Activated naive CD4-positive, alpha-beta T cell treated with anti-CD3 and anti-CD28 coated beads for 36 hours (primary cell): ENCODE measurements at regions not wholly inside any gene's neighbourhood (a gene's known extent, or its start where the extent isn't known, plus 50 kb on each side); places are given as distances from the start of the nearest gene placed in this dataset.
"Not testable (repeated sequence)": the region's sequence is repeated elsewhere in the genome, so short reads cannot be mapped to it uniquely, and the experiment has no call there.

ENCODE experiments used
- CTCF ChIA-PET: fragments of 350-600 bp; sonication (Branson Sonifier 250); formaldehyde crosslinking; loops from one replicate; lab custom pipeline; 2021; ENCODE audit warnings: antibody characterized with exemption; lab: Charles Lee
- DNase-seq: peaks from one replicate; pipeline ENCODE4 v3.0.0-alpha.2; 2020
- H3K27ac Mint-ChIP-seq: one replicate; pipeline ENCODE4 v1.8.0; 2021; ENCODE audit warnings: mild to moderate bottlenecking, mixed read lengths
- H3K27me3 Mint-ChIP-seq: one replicate; pipeline ENCODE4 v1.8.0; 2021; ENCODE audit warnings: low read depth, mixed read lengths
- H3K36me3 Mint-ChIP-seq: one replicate; pipeline ENCODE4 v1.8.0; 2021; ENCODE audit warnings: low read depth, mixed read lengths
- H3K4me1 Mint-ChIP-seq: one replicate; pipeline ENCODE4 v1.8.0; 2021; ENCODE audit warnings: low read depth, mixed read lengths
- H3K4me3 Mint-ChIP-seq: one replicate; pipeline ENCODE4 v1.8.0; 2021; ENCODE audit warnings: mild to moderate bottlenecking, moderate library complexity, mixed read lengths
- H3K9me3 Mint-ChIP-seq: one replicate; pipeline ENCODE4 v1.8.0; 2021; ENCODE audit warnings: mixed read lengths
- intact Hi-C: fragments of 100-400 bp; cut with micrococcal nuclease; formaldehyde crosslinking; loops from one replicate; pipeline ENCODE4 v1.15.1; 2023

DNA sequence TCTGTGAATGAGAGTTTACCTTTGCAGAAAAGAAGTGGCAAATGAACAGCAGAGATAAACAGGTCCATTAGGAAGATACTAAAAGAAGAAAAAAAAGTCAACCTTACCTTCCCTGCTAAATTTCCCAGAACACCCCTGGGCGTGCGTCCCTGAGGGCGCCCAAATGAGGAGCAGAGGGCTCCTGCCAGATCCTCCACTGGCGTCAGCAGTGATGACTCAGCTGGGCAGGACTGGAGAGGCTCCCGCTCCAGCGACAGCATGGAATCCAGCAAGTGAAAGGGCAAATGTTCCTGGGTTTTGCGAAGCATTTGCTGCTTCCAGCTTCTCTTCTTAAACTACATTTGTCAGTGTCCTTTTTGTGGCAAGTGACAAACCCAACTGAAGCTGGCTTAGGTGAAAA, 314.4 kb downstream of the ADGRD1 start:
- CTCF ChIA-PET, DNase-seq, H3K36me3 Mint-ChIP-seq: not testable (repeated sequence)

DNA sequence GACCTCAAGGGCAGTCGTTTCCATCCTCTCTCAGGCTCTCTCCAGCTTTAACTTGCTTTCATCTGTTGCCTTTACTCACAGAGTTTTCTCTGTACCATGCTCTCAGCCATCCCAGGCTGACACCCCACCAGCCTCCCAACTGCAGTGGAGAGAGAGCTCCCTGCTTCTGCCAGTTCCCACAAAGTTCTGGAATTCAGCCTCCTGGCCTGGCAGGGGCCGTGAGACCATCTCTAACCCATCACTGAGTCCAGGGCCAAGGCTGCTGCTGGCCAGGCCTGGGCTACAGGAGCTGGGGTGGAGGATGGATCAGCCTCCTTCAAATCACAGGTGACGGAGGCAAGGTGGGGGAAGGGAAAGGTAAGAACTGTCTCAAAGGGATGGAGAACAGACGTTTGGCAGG, 314.9 kb downstream of the ADGRD1 start:
- H3K9me3 Mint-ChIP-seq, H3K4me1 Mint-ChIP-seq, intact Hi-C loops, H3K4me3 Mint-ChIP-seq, DNase-seq, H3K27me3 Mint-ChIP-seq, CTCF ChIA-PET, H3K36me3 Mint-ChIP-seq, H3K27ac Mint-ChIP-seq: not testable (repeated sequence)

More for the DNA sequence above, 314.4 kb downstream of the ADGRD1 start:
- intact Hi-C loops, H3K27me3 Mint-ChIP-seq, H3K4me1 Mint-ChIP-seq, H3K27ac Mint-ChIP-seq, H3K4me3 Mint-ChIP-seq, H3K9me3 Mint-ChIP-seq: not testable (repeated sequence)

DNA sequence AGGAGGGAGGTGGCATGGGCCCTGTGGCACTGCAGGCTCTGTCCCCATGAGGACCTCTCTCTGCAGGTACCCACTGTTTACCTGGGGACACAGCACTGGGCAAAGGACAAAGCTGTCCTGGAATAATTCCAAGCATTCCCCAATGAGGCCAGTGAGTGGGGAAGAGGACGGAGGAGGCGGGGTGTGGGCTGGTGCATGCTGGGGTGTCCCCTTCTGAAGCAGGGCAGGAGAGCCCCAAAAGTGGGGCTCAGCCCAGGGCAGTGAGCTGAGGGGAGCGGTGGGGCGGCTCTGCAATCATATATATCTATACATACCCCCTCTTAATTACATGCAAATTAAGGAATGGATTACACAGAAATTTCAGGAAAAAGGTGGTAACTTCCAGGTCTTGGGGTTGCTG, 315.8 kb downstream of the ADGRD1 start:
- intact Hi-C loops, result no loop called here
- H3K27ac Mint-ChIP-seq, result no peak overlapping the region
- CTCF ChIA-PET, result no interaction called here
- H3K36me3 Mint-ChIP-seq, result no peaks in the 10 kb centered on the region
- no peaks in the 10 kb centered on the region for H3K9me3 Mint-ChIP-seq
- DNase-seq, result no peak
- no peak overlapping the region for H3K4me3 Mint-ChIP-seq
- no peaks in the 10 kb centered on the region for H3K27me3 Mint-ChIP-seq
- H3K4me1 Mint-ChIP-seq, result no peaks in the 10 kb centered on the region

DNA sequence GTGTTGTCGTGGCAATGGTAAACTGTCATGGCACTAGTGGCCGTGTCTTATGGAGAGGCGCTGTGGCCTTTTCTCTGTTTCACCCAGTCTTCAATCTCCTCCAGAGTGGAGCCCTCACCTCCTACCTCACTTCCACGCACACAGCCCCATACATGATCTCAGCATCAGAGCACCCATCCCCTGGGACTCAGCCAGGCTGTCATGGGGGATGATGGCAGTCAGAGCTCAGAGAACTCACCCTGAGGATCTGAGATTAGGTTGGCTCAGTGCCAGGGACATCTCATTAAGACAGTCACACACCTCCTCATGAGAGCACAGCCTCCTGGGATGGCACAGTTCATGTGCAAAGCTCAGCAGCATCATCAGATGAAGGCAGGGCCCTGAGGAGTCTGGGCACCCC, 316.3 kb downstream of the ADGRD1 start:
- CTCF ChIA-PET, DNase-seq, H3K27me3 Mint-ChIP-seq, H3K36me3 Mint-ChIP-seq, H3K4me1 Mint-ChIP-seq, H3K27ac Mint-ChIP-seq, H3K4me3 Mint-ChIP-seq, H3K9me3 Mint-ChIP-seq, intact Hi-C loops: not testable (repeated sequence)

DNA sequence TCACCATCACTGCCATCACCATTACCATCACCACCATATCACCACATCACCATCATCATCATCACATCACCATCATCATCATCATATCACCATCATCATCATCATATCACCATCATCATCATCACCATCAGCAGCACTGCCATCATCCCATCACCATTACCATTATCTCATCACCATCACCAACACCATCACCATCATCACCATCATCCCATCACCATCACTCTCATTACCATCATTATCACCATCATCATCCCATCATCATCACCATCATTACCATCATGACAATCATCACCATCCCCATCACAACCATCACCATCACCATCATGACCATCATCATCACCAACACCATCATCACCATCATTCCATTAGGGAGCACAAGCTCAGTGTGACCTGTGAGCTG, 318.0 kb downstream of the ADGRD1 start:
- no peak overlapping the region for H3K4me3 Mint-ChIP-seq
- intact Hi-C loops, result no loop called here
- H3K27me3 Mint-ChIP-seq, result no peaks in the 10 kb centered on the region
- CTCF ChIA-PET, result no interaction called here
- no peaks in the 10 kb centered on the region for H3K4me1 Mint-ChIP-seq
- no peak overlapping the region for H3K27ac Mint-ChIP-seq
- H3K36me3 Mint-ChIP-seq, result no peaks in the 10 kb centered on the region
- no peaks in the 10 kb centered on the region for H3K9me3 Mint-ChIP-seq
- DNase-seq, result no peak

DNA sequence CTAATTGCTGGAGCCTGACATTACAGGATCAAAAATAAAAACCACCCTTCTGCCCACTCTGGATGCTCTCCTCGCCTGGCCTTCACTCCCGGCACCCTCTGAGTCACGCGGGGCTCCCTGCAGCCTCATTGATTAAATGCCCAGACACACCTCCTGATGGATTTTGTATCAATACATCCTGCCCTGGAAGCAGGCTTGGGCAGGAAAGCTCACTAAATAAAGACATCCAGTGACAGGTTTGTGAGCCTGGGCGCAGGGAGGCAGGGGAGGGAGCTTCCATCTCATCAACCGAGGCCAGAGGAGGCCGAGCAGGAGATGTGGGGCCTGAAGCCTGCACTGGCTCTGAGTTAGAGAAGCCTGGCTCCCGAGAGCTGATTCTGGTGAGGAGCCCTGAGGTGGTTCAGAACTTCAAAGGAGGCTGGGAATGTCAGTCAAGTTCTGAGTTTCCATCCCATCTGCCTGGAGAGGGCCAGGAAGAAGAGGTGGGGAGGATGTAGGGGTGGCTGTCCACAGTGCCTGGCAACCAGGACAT, 318.6 kb downstream of the ADGRD1 start:
- H3K4me3 Mint-ChIP-seq, CTCF ChIA-PET, DNase-seq, intact Hi-C loops, H3K36me3 Mint-ChIP-seq, H3K9me3 Mint-ChIP-seq, H3K27ac Mint-ChIP-seq, H3K4me1 Mint-ChIP-seq, H3K27me3 Mint-ChIP-seq: not testable (repeated sequence)

DNA sequence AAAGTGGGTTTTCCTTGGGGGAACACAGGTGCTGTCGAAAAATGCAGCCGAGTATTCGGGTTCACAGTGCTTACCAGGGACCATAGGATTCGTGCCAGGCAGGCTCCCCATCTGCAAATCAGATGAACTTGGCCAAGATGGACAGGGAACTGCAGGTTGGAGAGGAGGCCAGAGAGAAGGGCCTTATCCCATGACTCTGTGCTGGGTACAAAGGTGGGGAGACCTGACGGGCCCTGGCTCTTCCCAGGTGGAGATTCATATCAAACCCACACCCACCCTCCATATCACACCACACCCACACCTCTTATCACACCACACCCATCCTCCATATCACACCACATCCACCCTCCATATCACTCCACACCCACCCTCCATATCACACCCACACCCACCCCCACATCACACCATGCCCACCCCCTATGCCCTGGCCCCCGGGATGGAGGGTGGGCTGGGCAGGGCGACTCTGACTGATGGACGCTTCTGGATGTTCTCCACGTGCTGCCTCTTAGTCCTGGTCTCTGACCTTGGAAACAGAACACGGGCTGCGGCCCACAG, 319.7 kb downstream of the ADGRD1 start:
- no peak for DNase-seq
- Mint-ChIP-seq H3K27ac (no peak overlapping the region), H3K27me3 (no peaks in the 10 kb centered on the region), H3K36me3 (no peaks in the 10 kb centered on the region), H3K9me3 (no peaks in the 10 kb centered on the region), H3K4me3 (no peak overlapping the region), H3K4me1 (no peaks in the 10 kb centered on the region)
- intact Hi-C loops, result no loop called here
- CTCF ChIA-PET, result no interaction called here

DNA sequence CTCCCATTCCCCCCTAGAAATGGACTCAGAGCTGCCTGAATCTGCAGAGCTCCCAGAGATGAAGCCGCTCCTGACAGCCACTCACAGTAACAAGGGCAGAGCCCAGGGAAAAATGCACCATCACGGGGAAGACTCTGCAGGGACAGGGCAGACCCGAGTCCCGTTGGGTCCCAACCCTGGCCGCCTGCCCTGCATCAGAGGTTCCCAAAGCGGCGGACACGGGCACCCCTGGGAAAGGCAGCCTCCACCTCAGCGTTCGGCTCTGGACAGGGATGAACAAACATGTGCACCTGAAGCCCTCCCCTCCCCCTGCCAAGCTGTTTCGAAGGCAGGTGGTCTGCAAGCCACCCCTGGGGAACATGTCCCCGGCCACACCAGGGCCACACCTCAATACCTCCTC, 320.4 kb downstream of the ADGRD1 start:
- no peak for DNase-seq
- CTCF ChIA-PET, result no interaction called here
- H3K27ac Mint-ChIP-seq, result no peak overlapping the region
- no peaks in the 10 kb centered on the region for H3K27me3 Mint-ChIP-seq
- no peaks in the 10 kb centered on the region for H3K9me3 Mint-ChIP-seq
- no peak overlapping the region for H3K4me3 Mint-ChIP-seq
- H3K4me1 Mint-ChIP-seq, result no peaks in the 10 kb centered on the region
- intact Hi-C loops, result no loop called here
- H3K36me3 Mint-ChIP-seq, result no peaks in the 10 kb centered on the region

DNA sequence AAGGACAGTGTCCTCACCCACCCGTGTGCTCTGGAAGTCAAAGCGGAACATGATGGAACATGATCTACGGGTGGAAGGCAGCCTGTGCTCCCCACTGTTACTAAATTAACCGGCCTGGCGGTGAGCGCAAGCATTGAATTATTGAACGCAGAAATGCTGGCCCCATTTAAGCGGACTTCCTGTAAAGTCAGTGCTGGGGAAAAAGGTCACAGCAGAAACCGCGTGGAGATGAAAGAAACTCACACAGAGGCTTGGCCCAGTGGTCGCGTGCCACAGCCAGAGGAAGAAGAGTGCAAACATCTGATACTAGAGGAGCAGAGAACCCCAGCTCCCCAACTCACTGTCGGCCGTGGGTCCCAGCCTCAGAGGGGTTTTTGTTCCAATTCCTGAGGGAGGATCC, 321.2 kb downstream of the ADGRD1 start:
- no peak overlapping the region for H3K4me3 Mint-ChIP-seq
- no peaks in the 10 kb centered on the region for H3K9me3 Mint-ChIP-seq
- H3K36me3 Mint-ChIP-seq, result no peaks in the 10 kb centered on the region
- CTCF ChIA-PET, result no interaction called here
- no peaks in the 10 kb centered on the region for H3K27me3 Mint-ChIP-seq
- no peak overlapping the region for H3K27ac Mint-ChIP-seq
- intact Hi-C loops, result no loop called here
- no peak for DNase-seq
- no peaks in the 10 kb centered on the region for H3K4me1 Mint-ChIP-seq

DNA sequence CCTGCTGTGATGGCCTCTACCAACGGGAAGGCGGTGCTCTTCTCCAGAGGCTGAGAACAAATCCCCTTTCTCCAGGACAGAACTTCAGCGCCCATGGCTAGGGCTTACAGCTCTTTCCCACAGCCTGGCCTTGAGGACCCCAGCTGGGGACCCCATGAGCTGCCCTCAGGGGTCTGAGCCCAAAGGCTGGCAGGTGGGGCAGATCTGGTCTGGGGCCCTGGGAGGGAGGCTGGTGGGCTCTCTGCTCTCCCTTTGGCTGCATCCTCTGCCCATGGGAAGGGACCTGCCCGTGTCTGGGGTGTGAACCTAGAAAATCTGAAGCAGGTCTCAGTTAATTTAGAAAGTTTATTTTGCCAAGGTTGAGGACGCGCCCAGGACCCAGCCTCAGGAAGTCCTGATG, 322.1 kb downstream of the ADGRD1 start:
- Mint-ChIP-seq H3K27me3 (no peaks in the 10 kb centered on the region), H3K9me3 (no peaks in the 10 kb centered on the region), H3K4me3 (no peak overlapping the region), H3K4me1 (no peaks in the 10 kb centered on the region), H3K36me3 (no peaks in the 10 kb centered on the region), H3K27ac (no peak overlapping the region)
- intact Hi-C loops, result no loop called here
- no peak for DNase-seq
- CTCF ChIA-PET, result no interaction called here

DNA sequence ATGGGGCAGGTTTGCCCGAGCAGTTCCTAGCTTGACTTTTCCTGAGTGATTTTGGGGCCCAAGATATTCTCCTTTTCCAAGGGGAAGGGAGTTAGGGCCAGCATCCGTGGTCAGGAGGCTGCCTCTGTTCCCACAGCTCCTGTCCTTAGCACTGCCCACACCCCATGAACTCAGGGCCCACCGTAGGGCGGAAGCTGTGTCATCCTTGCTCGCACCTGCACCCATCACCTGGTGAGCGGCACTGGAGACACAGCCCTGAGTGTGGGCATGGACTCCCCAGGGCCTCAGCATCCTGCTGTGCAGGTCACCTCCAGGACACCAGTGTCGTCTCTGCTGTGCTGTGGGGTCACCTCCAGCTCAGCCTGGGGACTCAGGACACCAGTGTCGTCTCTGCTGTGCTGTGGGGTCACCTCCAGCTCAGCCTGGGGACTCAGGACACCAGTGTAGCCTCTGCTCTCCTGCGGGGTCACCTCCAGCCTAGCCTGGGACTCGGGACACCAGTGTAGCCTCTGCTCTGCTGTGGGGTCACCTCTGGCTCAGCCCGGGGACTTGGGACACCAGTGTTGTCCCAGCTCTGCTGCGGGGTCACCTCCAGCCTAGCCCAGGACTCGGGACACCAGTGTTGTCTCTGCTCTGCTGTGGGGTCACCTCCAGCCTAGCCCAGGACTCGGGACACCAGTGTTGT, 322.9 kb downstream of the ADGRD1 start:
- intact Hi-C loops, result no loop called here
- DNase-seq, result no peak
- H3K4me1 Mint-ChIP-seq, result no peaks in the 10 kb centered on the region
- CTCF ChIA-PET, result no interaction called here
- no peak overlapping the region for H3K27ac Mint-ChIP-seq
- no peaks in the 10 kb centered on the region for H3K36me3 Mint-ChIP-seq
- no peaks in the 10 kb centered on the region for H3K27me3 Mint-ChIP-seq
- H3K9me3 Mint-ChIP-seq, result no peaks in the 10 kb centered on the region
- no peak overlapping the region for H3K4me3 Mint-ChIP-seq

DNA sequence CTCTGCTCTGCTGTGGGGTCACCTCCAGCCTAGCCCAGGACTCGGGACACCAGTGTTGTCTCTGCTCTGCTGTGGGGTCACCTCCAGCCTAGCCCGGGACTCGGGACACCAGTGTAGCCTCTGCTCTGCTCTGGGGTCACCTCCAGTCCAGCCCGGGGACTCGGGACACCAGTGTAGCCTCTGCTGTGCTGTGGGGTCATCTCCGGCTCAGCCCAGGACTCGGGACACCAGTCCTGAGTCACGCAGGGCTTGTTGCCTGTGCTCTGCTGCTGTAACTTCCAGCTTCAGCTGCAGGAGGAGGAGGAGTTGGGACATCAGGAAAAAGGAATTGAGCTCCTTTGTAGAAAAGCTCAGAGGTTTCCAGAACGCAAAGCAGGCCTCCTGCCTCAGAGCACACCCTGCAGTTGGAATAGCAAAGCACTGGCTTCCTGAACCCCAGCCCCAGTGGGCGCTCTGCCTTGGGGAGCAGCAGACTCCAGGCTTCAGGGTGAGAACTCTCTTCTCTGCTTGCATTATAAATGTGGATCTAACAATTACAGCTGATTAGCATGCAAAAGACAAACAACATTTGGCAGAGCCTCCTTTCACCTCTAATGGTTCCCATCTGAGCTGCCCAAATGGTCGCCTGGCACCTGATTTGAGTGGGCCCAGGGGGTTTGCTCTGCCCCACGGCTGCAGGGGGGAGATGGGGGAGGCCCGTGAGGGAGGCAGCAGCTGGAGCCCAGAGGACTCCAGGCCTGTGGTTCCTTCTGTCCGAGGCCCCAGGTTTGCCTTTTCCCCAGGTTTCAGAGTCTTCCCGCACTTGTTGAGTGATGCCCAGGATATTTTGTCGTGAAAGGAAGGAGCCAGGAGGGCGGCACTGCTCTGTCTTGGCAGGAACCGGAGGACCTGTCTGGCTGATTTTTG, 323.7 kb downstream of the ADGRD1 start:
- intact Hi-C loops, H3K36me3 Mint-ChIP-seq, H3K9me3 Mint-ChIP-seq, H3K27ac Mint-ChIP-seq, CTCF ChIA-PET, H3K4me1 Mint-ChIP-seq, H3K27me3 Mint-ChIP-seq, H3K4me3 Mint-ChIP-seq, DNase-seq: not testable (repeated sequence)
